DND-41 (cell line): ENCODE measurements at regions not wholly inside any gene's neighbourhood (a gene's known extent, or its start where the extent isn't known, plus 50 kb on each side); places are given as distances from the start of the nearest gene placed in this dataset.
A peak's percentile ranks its signal among the peaks of the same experiment; 100 is the strongest.

Source experiments
- ATAC-seq: fragments of 200-7000 bp; cut with Tn5 transposase; 3 replicates; pipeline ENCODE4 v1.9.1; 2021; ENCODE audit warnings: low read depth; ENCODE audit not compliant: insufficient read depth
- DNase-seq: peaks from one replicate; pipeline ENCODE4 v3.0.0-alpha.2; 2020
- H2AFZ ChIP-seq: 2 replicates; pipeline ENCODE4 v1.6.0; 2012; ENCODE audit warnings: low read depth, low read length
- H3K27ac ChIP-seq: 2 replicates; pipeline ENCODE4 v1.5.1; 2012; ENCODE audit warnings: low read length, inconsistent platforms
- H3K27me3 ChIP-seq: fragments of 200-600 bp; sonication (generic); 2 replicates; pipeline ENCODE4 v1.6.0; 2012; ENCODE audit warnings: low read length, mild to moderate bottlenecking, inconsistent platforms; ENCODE audit not compliant: insufficient read depth, poor library complexity
- H3K36me3 ChIP-seq: 2 replicates; pipeline ENCODE4 v1.5.1; 2012; ENCODE audit warnings: low read length, inconsistent platforms; ENCODE audit not compliant: insufficient read depth
- H3K4me1 ChIP-seq: 2 replicates; pipeline ENCODE4 v1.5.1; 2012; ENCODE audit warnings: mild to moderate bottlenecking, low read length; ENCODE audit not compliant: insufficient read depth
- H3K4me2 ChIP-seq: 2 replicates; pipeline ENCODE4 v1.6.0; 2012; ENCODE audit warnings: mild to moderate bottlenecking, moderate library complexity, low read length, inconsistent platforms; ENCODE audit not compliant: insufficient read depth
- H3K4me3 ChIP-seq, 2 experiments: fragments of 200-600 bp in 1 of 2; shearing (Covaris generic) in 1 of 2; 2 replicates each; pipeline ENCODE4 v1.5.1; 2012 to 2016; ENCODE audit warnings: inconsistent platforms in 2 of 2, low read length in 2 of 2, mild to moderate bottlenecking in 2 of 2, low read depth in 1 of 2, moderate library complexity in 1 of 2
- H3K79me2 ChIP-seq: 2 replicates; pipeline ENCODE4 v1.6.0; 2012; ENCODE audit warnings: low read length, inconsistent platforms; ENCODE audit not compliant: insufficient read depth
- H3K9ac ChIP-seq: 2 replicates; pipeline ENCODE4 v1.6.0; 2012; ENCODE audit warnings: low read depth, mild to moderate bottlenecking, inconsistent platforms, low read length, moderate library complexity
- H3K9me3 ChIP-seq: 2 replicates; pipeline ENCODE4 v1.5.1; 2012; ENCODE audit warnings: low read length, moderate library complexity, mild to moderate bottlenecking, inconsistent platforms; ENCODE audit not compliant: insufficient read depth, severe bottlenecking
- H4K20me1 ChIP-seq: 2 replicates; pipeline ENCODE4 v1.6.0; 2012; ENCODE audit warnings: low read length; ENCODE audit not compliant: insufficient read depth
- EZH2 ChIP-seq: IDR thresholded peaks from 3 replicates; pipeline ENCODE4 v1.6.1; 2012; ENCODE audit warnings: borderline replicate concordance, low read depth, mild to moderate bottlenecking, moderate library complexity, low read length, inconsistent platforms; ENCODE audit not compliant: severe bottlenecking
- TF ChIP-seq, protein P1 (sequence below): IDR thresholded peaks from 2 replicates; pipeline ENCODE4 v1.5.1; 2012; ENCODE audit warnings: borderline replicate concordance, low read length, moderate library complexity, mild to moderate bottlenecking; ENCODE audit not compliant: poor library complexity, severe bottlenecking; ENCODE audit errors: extremely low read depth

DNA sequence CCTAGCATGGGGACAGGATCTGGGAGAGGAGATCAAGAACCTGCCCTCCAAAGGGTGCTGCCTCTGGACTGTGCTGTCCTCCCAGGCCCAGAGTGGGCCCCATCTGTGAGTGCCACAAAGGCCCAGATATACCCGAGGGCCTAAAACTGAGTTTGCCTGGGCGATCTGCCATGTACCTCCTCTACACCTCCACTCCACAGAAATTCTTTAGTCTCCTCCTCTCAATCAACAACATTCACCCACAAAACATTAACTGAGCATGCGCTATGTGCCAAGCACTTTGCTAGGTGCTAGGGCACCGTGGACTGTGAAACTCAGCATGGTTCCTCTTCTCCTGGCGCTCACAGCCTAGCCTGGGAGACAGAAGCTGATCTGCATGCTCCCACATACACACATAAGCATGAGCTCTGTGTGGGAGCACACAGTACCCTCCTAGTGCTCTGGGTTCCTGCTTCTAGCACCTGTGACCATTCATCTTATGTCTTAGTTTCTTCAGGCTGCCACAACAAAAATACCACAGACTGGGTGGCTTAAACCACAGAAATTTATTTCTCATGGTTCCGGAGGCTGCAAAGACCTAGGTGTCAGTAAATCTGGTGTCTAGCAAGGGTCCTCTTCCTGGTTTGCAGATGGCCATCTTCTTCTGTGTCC is 82.0 kb upstream of the FSTL4 start:
- no peak overlapping the region for H2AFZ ChIP-seq
- H3K36me3 ChIP-seq = no peaks in the 10 kb centered on the region
- no peak overlapping the region for H3K4me3 ChIP-seq
- TF ChIP-seq, protein P1, sequence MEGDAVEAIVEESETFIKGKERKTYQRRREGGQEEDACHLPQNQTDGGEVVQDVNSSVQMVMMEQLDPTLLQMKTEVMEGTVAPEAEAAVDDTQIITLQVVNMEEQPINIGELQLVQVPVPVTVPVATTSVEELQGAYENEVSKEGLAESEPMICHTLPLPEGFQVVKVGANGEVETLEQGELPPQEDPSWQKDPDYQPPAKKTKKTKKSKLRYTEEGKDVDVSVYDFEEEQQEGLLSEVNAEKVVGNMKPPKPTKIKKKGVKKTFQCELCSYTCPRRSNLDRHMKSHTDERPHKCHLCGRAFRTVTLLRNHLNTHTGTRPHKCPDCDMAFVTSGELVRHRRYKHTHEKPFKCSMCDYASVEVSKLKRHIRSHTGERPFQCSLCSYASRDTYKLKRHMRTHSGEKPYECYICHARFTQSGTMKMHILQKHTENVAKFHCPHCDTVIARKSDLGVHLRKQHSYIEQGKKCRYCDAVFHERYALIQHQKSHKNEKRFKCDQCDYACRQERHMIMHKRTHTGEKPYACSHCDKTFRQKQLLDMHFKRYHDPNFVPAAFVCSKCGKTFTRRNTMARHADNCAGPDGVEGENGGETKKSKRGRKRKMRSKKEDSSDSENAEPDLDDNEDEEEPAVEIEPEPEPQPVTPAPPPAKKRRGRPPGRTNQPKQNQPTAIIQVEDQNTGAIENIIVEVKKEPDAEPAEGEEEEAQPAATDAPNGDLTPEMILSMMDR = no peak
- TF ChIP-seq EZH2 = no peak
- H3K9ac ChIP-seq = no peak overlapping the region
- H3K27ac ChIP-seq = no peak overlapping the region
- no peak overlapping the region for H3K4me2 ChIP-seq
- H3K79me2 ChIP-seq = no peaks in the 10 kb centered on the region
- H3K9me3 ChIP-seq = no peaks in the 10 kb centered on the region
- H4K20me1 ChIP-seq = no peaks in the 10 kb centered on the region
- DNase-seq (peak; percentile 68), ATAC-seq (peak; percentile 95)
- H3K4me1 ChIP-seq = peaks cover 15% of the 10 kb centered on the region
- H3K27me3 ChIP-seq = peaks cover 9% of the 10 kb centered on the region

DNA sequence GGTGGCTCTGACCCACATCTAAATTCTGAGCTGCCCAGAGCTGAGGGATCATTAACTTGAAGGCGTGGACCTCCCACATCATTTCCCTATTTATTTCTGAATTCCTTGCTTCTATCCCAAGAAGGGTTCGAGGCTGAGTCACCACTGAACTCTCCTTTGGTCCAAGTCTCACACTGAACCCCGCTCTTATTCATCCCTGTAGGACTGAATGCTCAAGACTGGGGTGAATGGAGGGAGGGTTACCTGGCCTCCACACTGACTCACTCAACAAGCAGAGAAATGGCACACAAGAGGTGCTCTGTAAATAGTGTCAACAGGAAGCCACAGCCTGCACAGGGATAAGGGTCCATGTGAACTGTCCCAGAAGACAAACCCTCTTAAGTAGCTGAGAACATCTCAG is 79.1 kb upstream of the FSTL4 start:
- Histone ChIP-seq H3K4me2 (no peak overlapping the region), H3K27me3 (peaks cover 9% of the 10 kb centered on the region), H3K9me3 (no peaks in the 10 kb centered on the region), H3K4me1 (peaks cover 15% of the 10 kb centered on the region), H3K36me3 (no peaks in the 10 kb centered on the region), H2AFZ (no peak overlapping the region), H3K79me2 (no peaks in the 10 kb centered on the region), H3K9ac (no peak overlapping the region), H4K20me1 (0 out of 2 replicates have a peak, but pooled peaks cover 3% of the 10 kb centered on the region), H3K4me3 (no peak overlapping the region), H3K27ac (no peak overlapping the region)
- no peak for DNase-seq
- TF ChIP-seq, protein P1 = no peak
- no peak for TF ChIP-seq EZH2
- no peak for ATAC-seq

DNA sequence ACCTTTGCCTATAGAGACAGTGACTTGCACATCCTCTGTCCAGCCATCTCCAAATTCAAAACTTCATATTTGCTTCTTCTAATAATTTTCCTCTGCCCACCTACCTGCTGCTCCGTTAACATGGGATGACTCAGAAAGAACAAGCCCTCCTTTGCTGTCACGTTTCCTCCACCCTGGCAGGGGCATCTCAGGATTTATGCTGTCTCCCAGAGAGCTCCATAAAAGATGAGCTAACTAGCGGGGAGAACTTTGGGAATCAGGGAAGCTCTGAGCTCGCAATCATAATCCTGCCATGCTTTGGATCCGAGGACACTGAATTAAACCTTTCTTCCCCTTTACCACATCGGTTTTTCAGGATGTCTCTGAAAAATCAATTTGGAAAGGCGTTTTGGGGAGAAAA is 78.4 kb upstream of the FSTL4 start:
- TF ChIP-seq, protein P1 = no peak
- TF ChIP-seq EZH2 = no peak
- no peak overlapping the region for H2AFZ ChIP-seq
- no peaks in the 10 kb centered on the region for H3K36me3 ChIP-seq
- H3K27me3 ChIP-seq = peaks cover 9% of the 10 kb centered on the region
- no peak overlapping the region for H3K4me2 ChIP-seq
- H3K27ac ChIP-seq = no peak overlapping the region
- DNase-seq = no peak
- H3K4me3 ChIP-seq = no peak overlapping the region
- 0 out of 2 replicates have a peak, but pooled peaks cover 3% of the 10 kb centered on the region for H4K20me1 ChIP-seq
- ATAC-seq = no peak
- H3K4me1 ChIP-seq = peaks cover 15% of the 10 kb centered on the region
- no peak overlapping the region for H3K9ac ChIP-seq
- H3K79me2 ChIP-seq = no peaks in the 10 kb centered on the region
- H3K9me3 ChIP-seq = no peaks in the 10 kb centered on the region
